Kidney (tissue), 13 donors: ENCODE measurements at regions not wholly inside any gene's neighbourhood (a gene's known extent, or its start where the extent isn't known, plus 50 kb on each side); places are given as distances from the start of the nearest gene placed in this dataset.

ENCODE experiments used
- DNase-seq, 5 donors: peaks; one replicate each; pipeline ENCODE4 v3.0.0-alpha.2; 2013 to 2020
- FAIRE-seq: peaks from 2 replicates; lab custom pipeline; 2012; peaks lifted over from hg19 to GRCh38; lab: Jason Lieb, UNC
- H3K27ac ChIP-seq, 2 donors: one replicate each; pipeline ENCODE4 v1.7.0; 2013; ENCODE audit warnings: low read depth in 2 of 2, low read length in 2 of 2, inconsistent platforms in 1 of 2
- H3K27me3 ChIP-seq: one replicate; pipeline ENCODE4 v1.7.1; 2013; ENCODE audit warnings: low read length, inconsistent platforms; ENCODE audit not compliant: control insufficient read depth, insufficient read depth
- H3K36me3 ChIP-seq, 3 donors: one replicate each; pipeline versions ENCODE4 v1.7.0 to v1.7.1; 2013; ENCODE audit warnings: low read length in 3 of 3, control low read depth in 1 of 3, inconsistent platforms in 1 of 3; ENCODE audit not compliant: insufficient read depth in 3 of 3, control insufficient read depth in 2 of 3
- H3K4me1 ChIP-seq, 3 donors: one replicate each; pipeline versions ENCODE4 v1.7.0 to v1.7.1; 2013; ENCODE audit warnings: low read length in 3 of 3, inconsistent platforms in 1 of 3, low read depth in 1 of 3; ENCODE audit not compliant: control insufficient read depth in 2 of 3, insufficient read depth in 2 of 3
- H3K4me3 ChIP-seq, 3 donors: one replicate each; pipeline versions ENCODE4 v1.7.0 to v1.8.1; 2013; ENCODE audit warnings: low read length in 3 of 3, control low read depth in 1 of 3, inconsistent platforms in 1 of 3
- H3K9ac ChIP-seq, 3 donors: one replicate each; pipeline versions ENCODE4 v1.7.0 to v1.7.1; 2013; ENCODE audit warnings: low read length in 3 of 3, control low read depth in 1 of 3, inconsistent platforms in 1 of 3
- H3K9me3 ChIP-seq, 3 donors: one replicate each; pipeline versions ENCODE4 v1.7.0 to v1.7.1; 2013; ENCODE audit warnings: low read length in 3 of 3, control low read depth in 1 of 3, inconsistent platforms in 1 of 3; ENCODE audit not compliant: control insufficient read depth in 2 of 3, insufficient read depth in 1 of 3
- CTCF ChIP-seq: IDR thresholded peaks from 3 replicates; pipeline ENCODE4 v1.5.1; 2012; ENCODE audit warnings: mild to moderate bottlenecking, moderate library complexity, borderline replicate concordance; ENCODE audit not compliant: insufficient read depth; ENCODE audit errors: extremely low read depth
- intact Hi-C: fragments of 100-400 bp; cut with DNase I; formaldehyde crosslinking; loops from one replicate; pipeline ENCODE4 v1.11.1; 2022
- donor health status: control.
- donor health status: control.
- donor health status: control.
- donor health status: control.
- donor health status: control.
- donor health status: DM: yes; HTN: yes; CAD: no.
- donor health status: Normal renal cell carcinoma (clear cell type).

- TF ChIP-seq CTCF = no peak
- Histone ChIP-seq H3K9ac (no peak overlapping the region), H3K4me1 (no peaks in the 10 kb centered on the region), H3K36me3 (no peaks in the 10 kb centered on the region), H3K27ac (no peak overlapping the region), H3K9me3 (no peaks in the 10 kb centered on the region), H3K4me3 (no peak overlapping the region), H3K27me3 (no peaks in the 10 kb centered on the region)
- DNase-seq = no peak
- intact Hi-C loops = no loop called here
- no peak for FAIRE-seq
Observed at GRCh38 chr12:86373813-86374212, 117.6 kb upstream of the MGAT4C start.

GRCh38 chr12:86367137-86367536 lies 110.9 kb upstream of the MGAT4C start:
- Histone ChIP-seq H3K27ac (no peak overlapping the region), H3K9me3 (no peaks in the 10 kb centered on the region), H3K4me1 (no peaks in the 10 kb centered on the region), H3K27me3 (no peaks in the 10 kb centered on the region), H3K9ac (no peak overlapping the region), H3K4me3 (no peak overlapping the region), H3K36me3 (no peaks in the 10 kb centered on the region)
- DNase-seq (no peak), FAIRE-seq (no peak)
- intact Hi-C loops = no loop called here
- no peak for TF ChIP-seq CTCF

- no peak for DNase-seq
- FAIRE-seq = no peak
- intact Hi-C loops = no loop called here
- no peaks in the 10 kb centered on the region for H3K27me3 ChIP-seq
- no peak overlapping the region for H3K27ac ChIP-seq
- no peak overlapping the region for H3K9ac ChIP-seq
- no peaks in the 10 kb centered on the region for H3K9me3 ChIP-seq
- no peaks in the 10 kb centered on the region for H3K4me1 ChIP-seq
- H3K36me3 ChIP-seq = no peaks in the 10 kb centered on the region
- no peak for TF ChIP-seq CTCF
- no peak overlapping the region for H3K4me3 ChIP-seq
Observed at GRCh38 chr12:86349196-86349595, 93.0 kb upstream of the MGAT4C start.

- intact Hi-C loops = no loop called here
- H3K27ac ChIP-seq = no peak overlapping the region
- no peaks in the 10 kb centered on the region for H3K36me3 ChIP-seq
- H3K4me3 ChIP-seq = no peak overlapping the region
- no peaks in the 10 kb centered on the region for H3K27me3 ChIP-seq
- no peak for TF ChIP-seq CTCF
- no peaks in the 10 kb centered on the region for H3K9me3 ChIP-seq
- no peaks in the 10 kb centered on the region for H3K4me1 ChIP-seq
- no peak for DNase-seq
- no peak for FAIRE-seq
- H3K9ac ChIP-seq = no peak overlapping the region
Observed at GRCh38 chr12:86333955-86334522, 77.8 kb upstream of the MGAT4C start.
